ENCODE measurements at regions not wholly inside any gene's neighbourhood (a gene's known extent, or its start where the extent isn't known, plus 50 kb on each side); places are given as distances from the start of the nearest gene placed in this dataset.
"Not testable (repeated sequence)": the region's sequence is repeated elsewhere in the genome, so short reads cannot be mapped to it uniquely, and the experiment has no call there.

GRCh38 chr21:38899985-38900384 lies 94.3 kb downstream of the ETS2 start:
- not testable (repeated sequence) for TF ChIP-seq CTCF, POLR2A (IDR thresholded peaks at IDR 0.05)

Data from lower leg skin (tissue), 3 donors.